LHCN-M2 (cell line): ENCODE measurements at regions not wholly inside any gene's neighbourhood (a gene's known extent, or its start where the extent isn't known, plus 50 kb on each side); places are given as distances from the start of the nearest gene placed in this dataset.

ENCODE experiments used
- DNase-seq: peaks from one replicate; pipeline ENCODE4 v3.0.0-alpha.2; 2012; ENCODE audit warnings: low read depth

DNA sequence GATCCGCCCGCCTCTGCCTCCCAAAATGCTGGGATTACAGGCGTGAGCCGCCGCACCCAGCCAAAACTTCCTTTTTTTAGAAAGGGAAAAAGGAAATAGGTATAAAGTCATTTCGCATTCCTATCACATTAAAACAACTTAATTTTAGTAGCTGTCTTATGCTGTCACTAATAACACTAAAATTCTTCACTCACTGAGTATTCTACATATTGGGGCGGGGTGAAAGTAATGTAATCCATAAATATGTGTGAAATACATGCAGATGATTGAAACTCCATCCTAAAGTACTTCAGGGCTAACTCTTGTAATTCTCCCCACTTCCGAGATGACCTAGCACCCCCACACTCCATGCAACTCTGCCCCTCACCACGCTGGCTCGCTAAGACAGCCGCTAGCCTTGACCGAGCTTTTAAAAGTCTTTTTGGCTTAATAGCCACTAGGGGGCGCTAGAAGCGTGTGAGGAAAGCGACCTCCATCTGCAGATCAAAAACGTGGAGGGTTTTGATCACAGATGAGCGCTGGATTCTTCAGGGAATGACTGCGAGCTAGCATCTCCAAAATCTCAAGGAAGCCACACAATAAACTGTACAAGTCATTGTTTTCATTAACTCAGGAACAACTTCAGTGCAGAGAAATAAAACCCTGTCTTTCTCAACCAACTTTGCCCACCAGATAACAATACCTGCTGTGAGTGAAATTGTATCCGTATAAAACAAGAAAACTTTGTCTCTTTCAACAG is 129.3 kb upstream of the IGF1R start:
- DNase-seq: peak; percentile 73

DNA sequence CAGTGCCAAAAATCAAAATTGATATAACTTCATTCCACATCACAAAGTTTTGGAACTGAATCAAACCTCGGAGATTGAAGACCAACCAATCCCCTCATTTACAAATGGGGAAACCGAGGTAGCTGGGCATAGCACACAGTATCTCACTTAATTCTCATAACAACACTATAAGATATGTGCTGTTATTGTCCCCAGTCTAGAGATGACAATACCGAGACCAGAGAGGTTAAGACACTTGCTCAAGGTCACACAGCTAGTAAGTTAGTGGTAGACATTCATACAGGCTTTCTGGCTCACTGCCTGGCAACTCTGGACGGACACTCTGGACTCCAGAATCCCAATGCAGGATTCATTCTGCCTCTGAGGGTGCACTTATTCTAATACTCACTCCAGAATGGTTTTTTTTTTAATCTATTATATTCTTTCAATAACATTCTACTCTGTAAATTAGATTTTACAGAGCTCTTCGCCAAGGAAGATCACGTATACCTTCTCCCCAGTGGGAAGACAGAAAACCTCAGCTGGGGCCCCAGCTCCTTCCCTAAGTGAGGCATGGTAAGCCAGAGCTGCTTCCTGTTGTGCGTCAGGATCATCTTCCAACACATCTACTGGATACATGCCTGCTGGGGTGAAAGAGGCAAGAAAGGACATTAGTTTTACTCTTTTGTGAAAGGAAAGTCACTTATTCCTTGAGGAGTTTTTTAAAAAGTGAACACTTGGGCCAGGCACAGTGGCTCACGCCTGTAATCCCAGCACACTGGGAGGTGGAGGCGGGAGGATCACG is 128.4 kb upstream of the IGF1R start:
- no peak for DNase-seq

DNA sequence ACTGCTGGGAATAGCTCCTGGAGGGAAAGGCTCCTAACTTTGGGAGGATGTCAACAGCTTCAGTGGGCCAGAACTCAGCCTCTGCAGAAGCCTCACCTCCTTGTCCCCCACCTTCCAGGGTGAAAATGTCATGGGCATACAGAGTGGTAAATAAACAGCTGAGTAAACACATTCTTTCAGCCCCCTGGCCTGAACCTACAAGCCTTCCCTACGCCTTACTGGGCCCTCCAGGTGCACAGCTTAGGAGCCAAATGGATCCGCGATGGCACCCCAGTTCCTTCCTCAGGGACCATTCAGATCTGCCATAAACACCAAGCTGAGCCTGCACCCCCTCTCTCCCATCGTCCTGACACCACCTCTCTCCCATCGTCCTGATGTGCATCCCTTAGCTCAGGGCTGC is 126.2 kb upstream of the IGF1R start:
- DNase-seq: no peak

DNA sequence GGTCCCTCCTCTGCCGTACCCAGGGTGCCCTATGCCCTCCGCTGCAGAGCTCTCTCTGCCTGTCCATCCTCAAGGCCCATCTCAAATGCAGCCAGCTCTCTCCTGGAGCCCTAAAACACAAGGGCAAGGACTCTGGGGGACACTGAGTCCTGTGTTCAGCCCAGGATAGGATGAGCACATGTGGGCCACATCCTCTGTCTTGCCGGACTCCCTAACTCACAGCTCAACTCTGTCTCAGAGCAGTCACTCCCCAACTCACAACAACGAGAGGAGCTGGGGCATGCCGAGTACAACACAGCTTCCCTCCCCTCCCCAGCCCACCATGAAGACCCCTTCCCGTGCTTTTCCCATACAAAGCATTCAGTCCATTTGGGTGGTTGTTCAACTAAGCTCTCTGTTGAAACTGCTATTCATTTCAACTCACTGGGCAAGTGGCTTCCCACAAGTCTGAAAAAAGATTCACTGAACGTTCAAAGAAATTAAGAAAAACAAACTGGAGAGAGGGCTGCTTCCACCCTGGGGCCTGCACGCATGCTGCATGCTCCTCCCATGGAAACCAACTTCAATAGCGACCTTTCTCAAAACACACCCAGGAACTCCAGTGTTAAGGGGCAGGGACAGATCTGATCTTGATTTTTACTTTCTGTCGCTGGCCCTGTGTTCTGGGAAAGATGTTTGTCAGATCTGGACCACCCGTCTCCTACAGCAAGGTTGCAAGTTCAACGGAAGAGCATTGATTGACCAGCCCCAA is 124.3 kb upstream of the IGF1R start:
- DNase-seq: no peak

DNA sequence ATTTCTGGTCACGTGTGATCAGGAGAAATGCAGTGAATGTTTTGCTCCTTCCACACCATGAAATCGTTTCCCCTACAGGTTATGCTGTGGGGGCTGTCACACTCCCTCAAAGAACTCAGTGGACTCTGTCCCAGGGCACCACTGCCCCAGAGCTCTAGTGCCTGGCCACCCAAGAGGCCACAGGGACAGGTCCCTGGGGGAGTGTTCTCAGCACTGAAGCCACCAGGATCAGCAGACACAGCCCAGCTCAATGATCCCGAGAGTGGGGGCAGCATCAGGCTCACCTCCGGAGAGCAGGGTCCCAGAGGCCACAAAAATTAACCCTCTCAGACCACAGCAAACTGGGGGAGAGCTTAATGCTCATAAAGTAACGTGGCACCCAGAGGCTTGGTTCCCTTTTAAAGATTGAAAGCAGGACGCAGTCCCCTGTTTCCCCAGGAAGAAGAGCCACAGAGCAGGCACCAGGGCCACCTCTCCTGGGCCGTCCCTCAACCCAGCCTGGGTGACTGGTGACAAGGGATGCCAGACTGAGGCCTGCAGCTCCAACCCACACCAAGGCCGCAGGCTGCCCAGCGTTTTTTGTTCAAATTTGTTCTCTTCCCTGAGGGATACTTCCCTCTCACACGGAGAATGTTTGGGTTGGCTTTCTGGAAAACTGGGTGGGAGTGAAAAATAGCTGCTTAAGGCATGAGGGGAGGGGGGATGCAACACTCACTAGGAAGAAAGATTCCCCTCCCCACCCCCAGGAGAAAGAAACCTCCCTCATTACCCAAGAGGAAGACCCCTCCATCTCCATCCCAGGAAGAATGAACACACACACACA is 123.3 kb upstream of the IGF1R start:
- no peak for DNase-seq

DNA sequence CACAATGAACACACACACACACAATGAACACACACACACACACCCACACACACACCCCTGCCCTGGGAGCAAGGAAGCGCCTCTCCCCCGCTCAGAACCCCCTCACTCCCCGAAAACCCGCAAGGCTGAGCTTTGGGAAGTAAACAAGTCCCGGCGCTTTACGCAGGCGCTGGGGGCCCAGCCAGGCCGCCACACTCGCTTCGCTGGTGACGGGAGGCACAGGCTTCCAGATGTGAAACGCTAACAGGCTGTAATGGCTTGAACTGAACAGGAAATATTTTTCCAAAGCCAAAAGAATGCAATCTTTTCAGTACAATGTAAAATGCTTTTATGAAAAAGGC is 122.7 kb upstream of the IGF1R start:
- no peak for DNase-seq

DNA sequence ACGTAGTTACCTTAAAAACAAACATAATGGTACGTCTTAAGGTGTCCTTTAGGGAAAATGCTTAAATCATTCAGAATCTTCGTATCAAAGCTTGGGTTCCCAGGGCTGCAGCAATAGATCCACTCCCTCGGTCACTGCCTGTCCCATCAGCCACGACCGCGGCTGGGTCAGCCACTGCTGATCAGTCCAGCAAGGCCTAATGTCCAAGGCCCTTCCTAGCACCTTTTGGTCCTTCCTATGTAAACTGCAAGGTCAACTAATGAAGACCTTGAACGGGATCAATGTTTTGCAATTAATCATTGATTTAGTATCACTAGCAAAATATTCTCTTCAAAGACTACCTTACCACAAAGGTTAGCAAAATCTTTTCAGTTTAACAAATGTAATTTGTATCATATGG is 122.2 kb upstream of the IGF1R start:
- DNase-seq: no peak

DNA sequence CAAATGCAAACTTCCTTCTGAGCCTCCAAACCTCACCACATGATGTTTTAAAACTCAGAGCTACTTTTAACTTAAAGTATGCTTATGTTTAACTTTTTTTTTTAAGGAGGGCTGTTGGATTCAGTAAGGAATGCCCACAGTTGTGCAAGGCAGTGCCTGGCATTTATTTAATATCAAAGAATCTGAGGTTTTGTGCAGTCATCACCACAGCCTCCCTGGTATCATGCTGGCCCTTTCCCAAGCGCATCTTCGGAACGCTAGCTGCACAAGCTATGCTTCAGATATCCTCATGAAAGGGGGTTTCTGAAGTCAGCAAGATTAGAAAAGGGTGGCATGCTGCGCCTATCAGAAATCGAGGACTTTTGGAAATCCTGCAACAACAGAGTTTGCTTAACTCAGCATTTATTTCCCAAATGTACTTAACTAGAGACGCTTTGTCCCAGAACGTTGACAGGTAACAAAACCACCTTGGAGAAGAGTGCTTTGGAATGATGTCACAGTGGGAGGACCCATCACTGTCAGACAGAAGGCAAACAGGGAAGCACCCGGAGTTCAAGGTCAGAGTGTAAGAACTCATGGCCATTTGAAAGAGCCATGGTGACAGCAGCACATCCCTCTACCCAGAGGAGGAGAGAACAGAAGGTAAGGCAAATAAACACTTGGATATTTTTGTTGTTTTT is 120.2 kb upstream of the IGF1R start:
- DNase-seq: no peak

DNA sequence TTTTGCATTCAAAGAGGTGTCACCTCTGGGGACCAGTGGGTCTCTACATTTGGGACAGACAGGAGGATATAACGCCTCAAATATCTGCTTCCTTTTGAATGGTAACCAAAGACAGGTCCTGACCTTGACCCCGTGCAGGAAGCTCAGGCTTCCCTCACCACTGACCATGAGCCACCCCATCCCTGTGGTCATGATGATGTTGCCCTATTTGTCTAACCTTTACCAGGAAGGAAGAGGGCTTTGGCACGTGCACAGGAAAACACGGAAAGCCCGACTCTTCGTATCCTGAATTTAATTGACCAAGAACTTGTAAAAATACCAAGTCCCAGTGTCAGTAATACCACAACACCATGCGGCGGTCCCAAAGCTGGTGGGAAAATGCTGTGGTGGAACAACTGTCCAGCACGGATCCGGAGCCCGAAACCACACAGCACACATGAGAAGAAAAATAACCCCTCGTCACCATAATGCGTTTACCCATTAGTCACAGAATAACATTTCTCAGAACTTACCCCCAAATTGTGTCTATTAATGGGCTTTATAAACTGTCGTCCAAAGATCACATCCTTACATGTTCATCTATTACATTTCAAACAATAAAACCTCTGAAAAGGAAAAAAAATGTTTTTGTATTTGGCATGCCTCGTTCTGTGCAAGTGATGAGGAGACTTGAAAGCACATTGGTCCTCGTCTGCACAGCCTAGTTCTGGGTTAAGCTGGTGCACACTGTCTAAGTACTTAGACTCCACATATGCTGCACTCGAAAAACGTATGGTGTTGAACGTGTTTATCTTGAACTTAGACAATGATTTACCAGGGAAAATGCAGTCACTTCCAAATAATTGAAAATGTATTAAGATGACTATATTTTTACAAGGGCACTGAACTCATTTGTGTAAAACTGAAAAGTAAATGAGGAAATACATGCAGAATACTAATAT is 118.9 kb upstream of the IGF1R start:
- no peak for DNase-seq

DNA sequence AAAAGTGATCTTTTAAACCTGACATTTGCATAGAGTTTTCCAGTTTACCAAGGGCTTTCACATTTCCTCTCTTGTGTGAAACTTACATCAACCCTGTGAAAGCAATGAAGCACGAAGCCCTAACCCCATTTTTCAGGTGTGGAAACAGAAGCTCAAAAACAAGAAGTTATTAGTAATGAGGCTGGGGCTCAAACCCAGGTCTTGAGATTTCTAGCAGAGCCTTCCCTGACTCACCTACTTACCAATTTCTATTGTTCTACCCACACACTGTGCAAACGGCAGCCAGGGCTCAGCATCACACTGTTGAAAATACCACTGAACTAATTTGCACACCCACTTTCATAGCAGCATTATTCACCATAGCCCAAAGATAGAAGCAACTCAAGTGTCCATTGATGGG is 117.8 kb upstream of the IGF1R start:
- no peak for DNase-seq

DNA sequence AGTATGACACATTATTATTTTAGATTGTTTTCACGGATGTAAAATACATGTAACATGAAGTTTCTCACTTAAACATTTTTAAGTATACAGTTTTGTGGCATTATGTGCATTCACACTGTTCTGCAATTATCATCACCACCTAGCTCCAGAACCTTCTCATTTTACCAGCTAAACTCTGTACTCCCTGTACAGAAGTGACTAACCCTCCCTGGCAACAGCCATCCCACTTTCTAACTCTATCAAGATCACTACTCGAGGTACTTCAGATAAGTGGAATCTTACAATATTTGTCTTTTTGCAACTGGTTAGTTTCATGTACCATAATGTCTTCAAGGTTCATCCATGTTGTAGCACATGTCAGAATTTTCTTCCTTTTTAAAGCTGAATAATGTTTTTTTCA is 116.3 kb upstream of the IGF1R start:
- DNase-seq: no peak

DNA sequence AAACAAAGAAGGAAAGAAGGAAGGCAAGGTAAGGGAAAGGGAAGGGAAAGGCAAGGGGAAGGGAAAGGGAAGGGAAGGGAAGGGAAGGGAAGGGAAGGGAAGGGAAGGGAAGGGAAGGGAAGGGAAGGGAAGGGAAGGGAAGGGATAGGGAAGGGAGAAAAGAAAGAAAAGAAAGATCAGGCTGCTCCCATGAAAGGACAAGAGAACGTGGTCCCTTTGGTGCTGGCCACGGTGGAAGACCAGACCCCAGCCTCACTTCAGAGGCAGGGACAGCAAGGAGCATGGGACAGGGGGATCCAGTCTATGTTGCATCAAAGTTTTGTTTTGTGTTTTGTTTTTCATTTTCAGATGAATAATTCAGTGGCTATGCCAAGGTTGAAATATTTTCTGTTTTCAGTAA is 111.4 kb upstream of the IGF1R start:
- no peak for DNase-seq

DNA sequence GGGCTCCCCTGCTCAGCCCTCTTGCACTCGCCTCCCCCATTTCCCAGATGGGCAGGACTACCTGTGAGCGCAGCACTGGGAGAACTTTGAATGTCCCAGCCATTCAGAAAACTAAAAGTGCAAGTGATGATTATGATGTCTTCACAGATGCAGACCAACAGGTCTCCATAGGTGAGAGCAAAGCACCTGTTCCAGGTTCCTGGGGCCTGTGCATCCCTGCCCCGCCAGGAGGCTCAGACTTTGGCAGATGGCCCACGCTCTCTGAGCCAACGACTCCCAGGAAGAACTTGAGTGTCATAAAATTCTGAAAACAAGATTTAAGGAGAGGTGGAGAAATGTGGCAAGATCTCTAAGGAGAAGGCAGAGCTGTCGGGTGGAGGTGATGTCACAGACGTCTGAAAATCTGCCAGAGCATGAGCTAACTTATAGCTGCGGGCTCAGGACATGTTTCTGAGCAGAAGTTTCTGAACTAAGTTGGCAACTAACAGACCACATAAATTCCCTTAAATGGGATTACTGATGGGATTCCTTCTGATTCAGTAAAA is 110.8 kb upstream of the IGF1R start:
- no peak for DNase-seq

DNA sequence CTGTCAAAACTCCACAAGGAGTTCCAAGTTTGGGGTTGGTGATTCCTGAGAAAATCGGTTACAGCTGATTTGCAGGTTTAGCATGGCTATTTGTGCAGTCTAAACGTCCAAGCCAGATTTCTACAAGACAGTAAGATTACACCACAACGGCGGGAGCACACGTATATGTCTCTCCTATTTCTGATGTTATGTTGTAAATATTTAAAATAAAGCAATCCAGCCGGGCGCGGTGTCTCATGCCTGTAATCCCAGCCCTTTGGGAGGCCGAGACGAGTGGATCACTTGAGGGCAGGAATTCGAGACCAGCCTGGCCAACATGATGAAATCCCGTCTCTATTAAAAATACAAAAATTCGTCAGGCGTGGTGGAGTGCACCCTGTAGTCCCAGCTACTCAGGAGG is 106.8 kb upstream of the IGF1R start:
- DNase-seq: no peak

DNA sequence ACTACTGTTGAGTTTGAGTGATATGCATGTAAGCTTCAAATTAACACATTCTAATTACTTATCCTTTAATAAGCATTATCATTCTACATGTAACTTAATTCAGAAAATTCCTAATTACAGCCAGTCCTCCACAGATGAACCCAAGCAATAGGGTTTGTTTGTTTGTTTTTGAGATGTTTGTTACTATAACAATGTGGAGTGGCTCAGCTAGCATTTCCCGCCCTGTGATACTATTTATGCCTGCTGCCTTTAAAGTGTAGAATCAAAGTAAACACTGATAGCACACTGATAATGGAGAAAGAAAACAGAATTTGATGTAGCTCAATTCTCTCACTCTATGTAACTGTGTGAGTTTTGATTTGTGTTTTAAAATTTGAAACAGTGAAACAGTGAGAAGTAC is 105.1 kb upstream of the IGF1R start:
- no peak for DNase-seq

DNA sequence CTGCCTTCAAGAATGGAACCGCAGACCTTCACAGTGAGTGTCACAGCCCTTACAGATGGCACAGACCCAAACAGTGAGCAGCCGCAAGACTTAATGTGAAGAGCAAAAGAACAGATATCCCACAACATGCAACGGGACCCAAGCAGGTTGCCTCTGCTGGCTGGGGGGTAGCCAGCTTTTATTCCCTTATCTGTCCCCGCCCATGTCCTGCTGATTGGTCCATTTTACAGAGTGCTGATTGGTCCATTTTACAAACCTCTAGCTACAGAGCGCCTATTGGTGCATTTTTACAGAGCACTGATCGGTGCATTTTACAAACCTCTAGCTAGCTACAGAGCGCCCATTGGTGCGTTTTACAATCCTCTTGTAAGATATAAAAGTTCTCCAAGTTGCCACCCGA is 102.0 kb upstream of the IGF1R start:
- DNase-seq: no peak

DNA sequence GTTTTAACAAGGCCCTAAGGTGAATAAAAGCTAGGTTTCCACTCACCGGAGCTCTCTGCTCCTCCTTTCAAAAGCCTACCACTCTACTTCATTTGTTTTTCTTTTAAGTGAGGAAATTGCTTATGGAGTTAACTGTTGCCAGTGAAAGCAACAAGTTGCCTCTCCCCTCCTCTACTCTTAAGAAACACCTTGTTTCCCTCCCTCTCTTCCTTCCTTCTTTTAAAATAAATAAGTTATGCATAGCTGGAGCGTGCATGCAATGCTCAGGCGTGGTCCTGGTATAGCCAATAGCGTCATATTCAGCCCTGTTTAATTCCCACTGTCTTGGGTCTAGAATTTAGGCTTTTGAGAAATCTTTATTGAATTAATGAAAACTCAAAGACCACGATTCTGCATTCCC is 101.1 kb upstream of the IGF1R start:
- DNase-seq: no peak

DNA sequence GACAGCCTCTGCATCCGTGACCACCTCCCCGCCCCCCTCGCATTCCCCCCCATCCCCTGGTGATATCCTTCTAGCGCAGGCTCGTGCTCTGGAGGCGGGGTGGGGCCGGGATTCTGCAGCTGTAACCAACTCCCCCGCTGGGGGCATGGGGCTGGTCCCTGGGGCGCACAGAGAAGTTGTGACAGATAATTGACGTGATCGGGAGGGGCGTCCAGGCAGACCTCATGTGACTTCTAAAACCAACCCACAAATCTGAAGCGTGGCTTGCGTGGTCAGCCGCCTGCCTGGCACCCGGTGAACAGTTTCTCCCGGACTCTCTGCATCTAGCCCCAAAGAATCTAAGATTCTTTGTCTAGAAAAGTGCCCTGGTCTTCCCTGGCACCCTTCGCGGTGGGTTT is 100.6 kb upstream of the IGF1R start:
- peak; percentile 62 for DNase-seq

DNA sequence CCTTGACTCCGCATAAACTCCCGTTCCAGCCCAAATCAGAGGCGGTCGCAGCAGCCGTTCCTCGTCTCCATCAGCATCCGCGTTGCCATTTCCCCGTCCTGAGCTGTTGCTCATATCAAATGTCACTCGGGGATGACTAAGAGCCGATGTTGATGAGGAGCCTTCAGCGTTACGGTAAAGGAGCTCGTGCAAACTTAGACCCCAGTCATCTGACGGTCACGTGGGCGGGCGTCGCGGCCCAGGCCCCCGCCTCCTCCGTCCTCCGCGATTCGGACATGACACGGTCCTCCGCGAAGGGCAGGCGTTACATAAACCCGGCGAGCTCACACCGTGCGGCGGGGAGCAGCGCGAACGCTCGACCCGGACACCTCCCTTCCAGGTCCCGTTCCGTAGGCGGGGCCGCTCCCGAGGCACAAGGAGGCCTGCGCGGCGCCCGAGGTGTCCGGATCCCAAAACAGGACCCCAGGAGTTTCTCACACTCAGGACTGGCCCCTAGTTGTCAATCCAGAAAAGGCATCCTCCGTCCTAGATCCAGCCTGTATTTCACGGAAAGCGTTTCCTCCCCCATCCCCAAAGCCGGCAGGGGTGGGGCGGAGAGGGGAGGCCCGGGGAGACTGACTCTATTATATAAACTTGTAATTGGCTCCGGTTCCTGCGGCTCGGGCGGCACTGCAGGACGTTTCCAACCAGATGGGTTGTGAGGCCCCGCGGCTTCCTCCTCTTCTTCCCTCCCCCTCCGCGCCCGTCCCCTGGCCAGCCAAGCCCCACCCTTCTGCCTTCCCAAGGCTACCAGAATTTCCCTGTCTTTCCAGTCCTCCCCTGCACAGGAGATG is 100.0 kb upstream of the IGF1R start:
- peak; percentile 92 for DNase-seq
